ENCODE measurements at regions not wholly inside any gene's neighbourhood (a gene's known extent, or its start where the extent isn't known, plus 50 kb on each side); places are given as distances from the start of the nearest gene placed in this dataset.
"Not testable (repeated sequence)": the region's sequence is repeated elsewhere in the genome, so short reads cannot be mapped to it uniquely, and the experiment has no call there.

DNA sequence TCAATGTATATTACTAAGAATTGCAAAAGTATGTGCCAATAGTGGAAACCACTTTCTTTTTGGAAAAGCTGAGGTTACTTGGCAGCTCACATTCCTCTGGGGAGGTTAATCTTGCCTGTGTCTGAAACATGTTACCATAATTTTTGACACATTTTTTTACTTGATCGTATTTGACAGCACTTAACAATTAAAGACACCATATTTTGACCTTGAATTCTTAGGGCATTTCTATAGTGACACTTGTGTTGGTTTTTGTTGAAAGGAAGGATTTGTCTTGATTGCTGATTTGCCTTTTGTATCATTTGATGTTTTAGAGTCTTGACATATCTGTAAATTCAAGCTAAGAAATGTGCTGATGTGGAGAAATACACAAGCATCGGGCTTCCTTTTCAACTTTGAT is 2135.5 kb downstream of the PCDH7 start:
- no peak for DNase-seq (ENCODE audit: low spot score)

DNA sequence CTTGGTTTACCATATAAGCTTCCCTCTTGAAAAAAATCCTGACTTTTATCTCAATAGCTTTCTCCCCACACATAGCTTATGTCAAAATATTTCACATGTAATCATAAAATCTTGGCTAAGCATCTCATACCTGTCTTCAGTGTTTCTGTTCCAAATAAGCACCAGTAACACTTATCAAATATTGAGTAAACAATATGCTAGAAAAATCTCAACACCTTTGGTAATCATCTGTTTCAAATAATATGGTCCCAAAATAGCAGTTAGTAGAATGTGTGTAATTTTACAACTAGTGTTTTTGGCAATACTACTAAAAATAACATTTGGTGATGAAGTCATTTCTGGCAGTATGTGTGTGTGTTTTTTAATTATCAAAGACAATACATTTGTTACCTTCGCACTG is 2138.2 kb downstream of the PCDH7 start:
- DNase-seq (ENCODE audit: low spot score): no peak

DNA sequence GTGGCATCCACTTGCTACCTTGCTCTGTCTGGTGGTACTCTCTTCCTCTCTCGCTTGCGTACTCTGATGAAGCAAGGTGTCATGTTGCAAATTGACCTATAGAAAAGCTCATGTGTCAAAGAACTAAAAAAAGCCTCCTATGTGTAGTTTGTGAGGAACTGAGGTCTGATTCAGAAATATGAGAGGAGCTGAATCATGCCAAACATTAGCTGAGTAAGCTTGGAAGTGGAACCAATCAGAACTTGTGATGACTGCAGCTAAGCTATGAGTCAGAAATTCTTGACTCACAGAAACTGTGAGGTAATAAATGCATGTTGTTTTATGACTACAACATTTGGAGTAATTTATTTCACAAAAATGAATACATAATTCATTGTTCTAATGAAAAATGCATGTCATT is 2138.8 kb downstream of the PCDH7 start:
- no peak for DNase-seq (ENCODE audit: low spot score)

DNA sequence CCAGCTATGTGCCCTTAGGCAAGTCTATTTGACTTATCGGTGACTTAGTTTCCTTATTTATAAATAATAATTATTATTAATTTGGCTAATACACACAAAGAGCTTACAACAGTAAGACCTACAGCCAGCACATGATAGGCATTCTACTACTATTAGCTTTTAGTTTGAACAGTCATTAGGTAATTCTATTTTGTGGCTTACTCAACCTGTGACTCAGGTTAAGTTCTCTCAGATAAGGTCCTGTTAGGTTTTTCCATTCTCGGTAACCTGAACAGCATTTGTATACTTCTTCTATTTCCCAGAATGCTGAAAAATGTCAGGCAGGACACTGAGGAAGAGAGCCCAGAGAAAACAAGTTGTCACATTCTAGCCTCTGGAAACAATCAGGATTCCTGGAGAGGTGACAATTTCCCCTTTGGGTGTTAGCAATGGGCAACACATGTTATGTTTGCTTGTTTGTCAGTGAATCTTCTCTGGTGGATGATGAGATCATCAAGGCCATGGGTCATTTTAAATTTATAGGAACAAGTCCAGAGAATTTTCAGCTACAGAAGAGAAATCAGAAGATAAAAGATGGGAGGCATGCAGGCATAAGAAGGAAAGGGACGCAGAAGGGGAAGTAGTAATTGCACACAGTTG is 2144.7 kb downstream of the PCDH7 start:
- no peak for DNase-seq (ENCODE audit: low spot score)

DNA sequence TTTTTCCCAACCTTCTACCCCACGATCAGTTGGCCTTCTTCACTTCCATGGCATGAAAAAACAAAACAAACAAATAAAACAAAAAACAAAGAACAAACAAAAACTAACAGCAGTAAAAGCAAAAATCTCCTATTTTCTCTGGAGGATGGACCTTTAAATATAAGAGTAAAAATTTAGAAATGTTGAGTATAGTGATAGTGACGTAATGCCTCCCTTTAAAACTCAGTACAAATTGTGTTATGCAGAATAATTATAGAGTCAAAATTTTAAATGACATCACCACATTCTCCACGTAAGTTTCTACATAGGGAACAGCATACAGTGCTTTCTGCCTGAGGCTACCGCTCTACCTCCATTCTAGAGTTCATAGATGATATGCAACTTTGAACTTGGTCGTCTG is 2156.4 kb downstream of the PCDH7 start:
- DNase-seq (ENCODE audit: low spot score): no peak

DNA sequence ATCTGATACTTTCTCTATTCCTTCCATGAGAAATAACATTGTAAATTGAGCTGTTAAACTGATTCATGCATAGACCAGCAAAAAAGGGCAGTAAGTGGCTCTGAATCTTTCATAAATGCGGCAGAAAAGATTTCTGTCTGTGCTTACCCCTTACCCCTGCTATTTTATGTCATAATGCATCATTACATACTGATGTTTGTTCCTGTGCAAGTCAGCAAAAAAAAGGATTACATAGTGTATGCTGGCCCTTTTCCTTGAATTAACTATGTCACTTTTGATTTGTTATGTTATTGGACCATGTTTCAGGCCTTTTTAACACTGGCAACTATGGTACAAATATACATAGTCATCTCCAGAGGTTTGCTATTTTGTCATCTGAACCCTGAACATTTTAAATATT is 2159.7 kb downstream of the PCDH7 start:
- no peak for DNase-seq (ENCODE audit: low spot score)

DNA sequence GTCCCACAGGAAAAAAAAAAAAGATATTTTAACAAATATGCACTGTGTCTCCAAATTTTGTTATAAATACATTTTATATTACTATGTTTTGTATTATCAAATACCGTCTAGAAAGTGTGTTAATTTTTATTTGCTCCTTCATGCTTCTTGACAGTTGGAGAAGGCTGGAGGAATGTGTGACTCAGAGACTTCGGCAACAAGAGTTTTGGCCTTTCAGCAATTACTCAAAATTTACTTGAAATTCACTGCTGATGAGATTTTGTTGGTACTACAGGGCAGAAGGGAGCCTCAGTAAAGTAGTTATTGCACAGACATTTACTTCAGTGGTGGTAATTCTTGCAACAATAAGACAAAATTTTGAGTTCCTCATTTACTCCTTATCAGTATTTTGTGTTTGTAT is 2164.0 kb downstream of the PCDH7 start:
- DNase-seq (ENCODE audit: low spot score): no peak

DNA sequence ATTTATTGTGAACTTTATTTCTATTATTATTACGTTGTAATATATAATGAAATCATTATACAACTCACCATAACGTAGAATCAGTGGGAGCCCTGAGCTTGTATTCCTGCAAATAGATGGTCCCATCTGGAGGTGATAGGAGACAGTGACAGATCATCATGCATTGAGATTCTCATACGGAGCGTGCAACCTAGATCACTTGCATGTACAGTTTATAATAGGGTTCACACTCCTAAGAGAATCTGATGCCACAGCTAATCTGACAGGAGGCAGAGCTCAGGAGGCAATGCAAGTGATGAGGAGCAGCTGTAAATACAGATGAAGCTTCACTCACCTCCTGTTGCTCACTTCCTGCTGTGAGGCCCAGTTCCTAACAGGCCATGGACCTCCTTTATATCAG is 2170.2 kb downstream of the PCDH7 start:
- no peak for DNase-seq (ENCODE audit: low spot score)

DNA sequence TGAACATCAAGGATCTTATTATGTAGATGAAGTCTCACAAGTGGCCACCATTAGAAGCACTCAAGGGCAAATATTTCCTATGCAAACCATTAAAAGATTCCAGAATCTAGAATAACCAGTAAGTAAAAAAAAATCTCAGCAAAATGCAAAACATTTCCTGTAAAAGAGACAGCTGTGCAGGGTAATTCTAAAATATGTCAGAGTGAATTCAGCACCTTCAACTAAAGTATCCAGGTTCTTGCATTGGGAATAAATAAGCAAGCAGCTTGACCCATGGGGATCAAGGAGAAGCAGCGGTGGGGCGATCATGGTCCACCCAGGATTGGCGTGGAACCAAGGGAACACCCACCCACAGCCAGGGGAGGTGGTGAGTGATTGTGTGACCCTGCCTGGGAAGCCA is 2188.9 kb downstream of the PCDH7 start:
- no peak for DNase-seq (ENCODE audit: low spot score)

DNA sequence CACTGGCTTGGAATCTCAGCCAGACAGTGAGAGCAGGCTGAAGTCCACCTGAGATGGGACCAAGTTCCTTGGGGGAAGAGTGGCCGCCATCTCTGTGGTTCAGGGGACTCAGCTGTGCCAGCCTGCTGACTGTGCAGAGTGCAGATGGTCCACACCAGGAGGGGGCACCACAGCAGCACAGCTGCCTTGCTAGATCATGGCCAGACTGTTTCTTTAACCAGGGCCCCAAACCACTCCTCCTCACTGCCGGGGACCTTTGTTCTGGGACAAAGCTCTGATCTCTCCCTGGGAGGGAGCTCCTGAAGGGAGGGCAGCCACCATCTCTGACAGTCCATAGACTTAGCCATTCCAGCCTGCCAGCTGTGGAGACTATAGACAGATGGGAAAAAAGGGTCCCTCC is 2189.6 kb downstream of the PCDH7 start:
- no peak for DNase-seq (ENCODE audit: low spot score)

DNA sequence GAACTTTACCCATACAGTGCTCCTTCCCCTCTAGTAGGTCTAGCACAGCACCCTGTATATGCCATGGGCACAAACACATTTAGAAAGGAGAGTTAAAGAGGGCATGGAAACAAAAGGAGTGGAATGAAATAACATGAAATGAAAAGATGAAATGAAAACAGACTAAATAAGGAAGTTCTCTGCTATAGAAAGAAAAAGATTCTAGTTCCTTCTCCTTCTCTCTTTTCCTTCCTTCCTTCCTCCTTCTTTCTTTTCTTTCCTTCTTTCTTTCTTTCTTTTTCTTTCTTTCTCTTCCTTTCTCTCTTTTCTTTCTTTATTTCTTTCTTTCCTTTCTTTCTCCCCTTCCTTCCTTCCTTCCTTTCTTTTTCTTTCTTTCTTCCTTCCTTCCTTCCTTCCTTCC is 2197.4 kb downstream of the PCDH7 start:
- no peak for DNase-seq (ENCODE audit: low spot score)

DNA sequence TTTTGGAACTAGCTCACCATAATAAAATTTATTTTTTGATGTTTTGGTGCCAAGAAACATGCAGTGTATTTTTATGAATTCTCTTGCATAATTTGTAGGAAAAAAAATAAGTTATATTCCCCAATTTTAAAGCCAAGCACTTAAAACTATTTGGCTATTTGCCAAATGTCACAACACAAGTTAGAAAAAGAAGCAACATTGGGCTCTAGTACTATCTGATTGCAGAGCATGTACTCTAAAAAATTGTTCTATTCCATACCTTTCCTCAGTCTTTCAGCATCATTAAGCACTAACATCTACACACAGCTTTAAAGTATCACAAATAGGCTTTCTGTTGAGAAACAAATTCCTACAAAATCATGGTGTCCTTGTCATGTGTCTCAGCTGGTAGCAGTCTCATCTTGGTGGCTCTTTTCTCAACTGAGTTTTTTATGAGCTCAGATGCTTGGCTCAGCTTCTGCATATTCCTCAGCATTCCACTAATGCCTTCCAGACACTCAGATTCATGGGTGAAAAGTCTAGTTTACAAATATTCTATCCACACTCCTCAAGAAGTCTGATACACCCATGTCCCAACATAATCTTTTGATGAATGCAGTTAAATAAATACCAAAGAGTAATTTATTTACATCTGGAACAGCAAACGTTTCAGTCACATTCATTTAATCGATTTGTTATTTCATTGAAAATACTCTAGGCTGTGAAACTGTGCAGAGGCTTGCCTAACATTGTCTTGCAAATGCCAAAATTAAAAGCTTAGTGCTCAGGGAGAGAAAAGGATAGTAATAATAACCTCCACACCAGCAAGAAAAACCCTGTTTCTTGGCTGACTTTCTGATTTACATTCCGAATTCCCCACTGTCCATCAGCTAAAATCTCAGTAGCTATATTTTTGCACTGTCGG is 2209.9 kb downstream of the PCDH7 start:
- DNase-seq (ENCODE audit: low spot score): no peak

DNA sequence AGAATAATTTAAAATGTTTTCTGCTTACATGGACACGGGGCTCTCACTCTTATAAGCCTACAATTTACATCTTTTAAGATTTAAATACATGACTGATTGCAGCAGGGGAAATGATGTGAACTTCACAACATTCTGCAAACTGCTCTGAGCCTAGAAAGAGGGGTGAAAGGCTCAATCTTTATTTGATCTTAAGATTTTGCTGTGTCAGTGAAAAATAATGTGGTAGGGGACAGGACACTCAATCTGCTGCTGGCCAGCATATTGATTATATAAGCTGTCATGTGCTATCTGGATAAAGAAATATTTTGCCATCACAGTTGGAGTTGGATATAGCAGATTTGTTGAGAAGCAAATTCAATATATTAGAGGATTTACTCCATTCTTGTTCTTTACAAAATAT is 2210.5 kb downstream of the PCDH7 start:
- DNase-seq (ENCODE audit: low spot score): no peak

DNA sequence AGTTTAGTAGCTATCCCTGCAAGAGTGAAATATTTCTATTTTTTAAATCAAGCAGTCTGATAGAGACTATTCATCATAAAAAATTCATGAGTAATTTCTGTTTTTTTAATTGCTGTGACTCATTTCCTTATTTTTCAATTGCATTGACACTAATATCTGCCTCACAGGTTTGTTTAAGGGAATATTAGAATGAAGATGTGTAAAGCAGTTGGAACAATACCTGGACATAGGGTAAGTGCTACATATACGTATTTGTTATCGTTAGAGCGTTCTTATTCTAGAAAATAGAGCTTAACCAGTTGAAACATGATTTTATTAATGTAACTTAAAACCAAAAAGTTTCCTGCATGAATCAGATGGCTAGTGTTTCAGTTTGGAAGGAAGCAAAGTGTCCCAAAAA is 2211.3 kb downstream of the PCDH7 start:
- DNase-seq (ENCODE audit: low spot score): no peak

DNA sequence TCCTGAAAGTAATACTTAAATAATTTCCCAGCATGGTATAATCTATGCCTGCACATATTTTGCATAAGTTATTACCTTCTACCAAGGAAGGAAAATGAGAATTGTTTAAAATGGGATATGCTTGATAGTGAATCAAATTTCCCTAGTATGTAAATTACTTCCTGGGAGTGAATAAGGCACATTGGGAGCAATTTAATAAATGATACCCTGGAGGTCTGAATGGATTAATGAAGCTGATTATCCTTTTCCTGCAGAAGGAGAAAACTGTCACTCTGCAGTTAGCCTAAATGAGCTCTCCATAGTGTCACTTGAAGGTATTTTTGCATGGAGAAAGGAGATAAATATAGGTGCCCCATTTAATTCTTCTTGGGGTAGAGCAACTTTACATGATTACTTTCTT is 2212.0 kb downstream of the PCDH7 start:
- no peak for DNase-seq (ENCODE audit: low spot score)

DNA sequence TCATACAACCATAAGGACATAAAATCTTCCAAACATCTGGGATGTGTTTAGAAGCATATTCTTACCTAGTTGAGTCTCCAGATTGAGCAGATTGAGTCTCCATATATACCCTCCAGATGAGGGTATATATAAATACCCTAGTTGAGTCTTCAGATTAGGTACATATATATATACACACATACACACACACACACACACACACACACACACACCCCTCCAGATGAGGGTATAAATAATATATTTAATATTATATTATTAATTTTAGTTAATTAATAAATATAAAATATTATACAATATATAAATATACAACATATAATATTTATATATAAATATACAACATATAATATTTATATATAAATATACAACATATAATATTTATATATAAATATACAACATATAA is 2219.1 kb downstream of the PCDH7 start:
- not testable (repeated sequence) for DNase-seq (ENCODE audit: low spot score)

DNA sequence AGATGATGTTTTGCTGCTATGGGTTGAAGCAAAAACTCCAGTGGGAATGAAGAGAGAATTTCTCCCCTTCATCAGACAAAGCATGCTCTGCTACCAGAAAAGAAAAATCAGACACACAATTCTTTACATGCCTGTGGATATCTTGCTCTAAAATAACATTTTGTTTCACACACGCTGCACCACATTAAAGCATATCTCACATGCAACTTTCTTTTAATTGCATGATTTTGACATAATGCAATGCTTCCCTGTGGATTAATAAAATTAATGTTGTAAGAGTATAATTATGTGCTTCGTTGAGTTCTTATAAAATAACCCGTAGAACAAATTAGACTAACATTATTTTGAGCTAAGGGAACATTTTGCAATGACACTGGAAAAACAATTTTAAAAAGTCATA is 2230.7 kb downstream of the PCDH7 start:
- DNase-seq (ENCODE audit: low spot score): no peak

DNA sequence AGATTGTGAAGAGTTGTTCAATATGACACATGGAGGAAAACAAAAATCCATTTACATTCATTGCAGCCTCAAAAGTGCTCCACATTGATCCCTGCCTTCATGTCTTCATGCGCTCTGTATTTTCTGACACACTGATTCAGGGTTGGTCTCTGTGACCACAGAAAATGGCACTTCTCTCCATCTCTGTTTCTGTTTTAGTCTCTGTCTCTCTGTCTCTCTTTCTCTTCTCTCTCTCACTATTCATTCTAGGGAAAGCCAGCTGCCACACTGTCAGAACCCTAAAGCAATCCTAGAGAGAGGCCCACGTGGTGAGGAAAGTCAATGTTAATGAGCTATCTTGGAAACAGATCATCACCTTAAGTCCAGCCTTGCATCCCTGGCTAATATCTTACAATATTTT is 2238.4 kb downstream of the PCDH7 start:
- DNase-seq (ENCODE audit: low spot score): no peak

DNA sequence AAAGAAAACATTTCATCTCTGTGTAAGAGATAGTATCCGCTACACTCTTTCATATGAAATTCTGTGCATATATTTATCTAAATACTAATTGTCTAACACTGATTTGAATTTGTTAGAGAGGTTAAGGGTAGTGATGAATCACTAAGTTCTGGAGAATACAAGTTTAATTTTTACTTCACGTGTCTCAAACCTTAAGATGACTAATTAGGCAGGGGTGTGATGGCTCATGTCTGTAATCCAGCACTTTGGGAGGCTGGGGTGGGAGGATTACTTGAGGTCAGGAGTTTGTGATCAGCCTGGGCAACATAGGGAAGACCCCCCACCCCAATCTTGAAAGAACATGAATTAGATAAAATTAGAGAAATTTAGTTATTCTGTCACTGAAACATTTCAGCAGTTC is 2241.9 kb downstream of the PCDH7 start:
- no peak for DNase-seq (ENCODE audit: low spot score)

DNA sequence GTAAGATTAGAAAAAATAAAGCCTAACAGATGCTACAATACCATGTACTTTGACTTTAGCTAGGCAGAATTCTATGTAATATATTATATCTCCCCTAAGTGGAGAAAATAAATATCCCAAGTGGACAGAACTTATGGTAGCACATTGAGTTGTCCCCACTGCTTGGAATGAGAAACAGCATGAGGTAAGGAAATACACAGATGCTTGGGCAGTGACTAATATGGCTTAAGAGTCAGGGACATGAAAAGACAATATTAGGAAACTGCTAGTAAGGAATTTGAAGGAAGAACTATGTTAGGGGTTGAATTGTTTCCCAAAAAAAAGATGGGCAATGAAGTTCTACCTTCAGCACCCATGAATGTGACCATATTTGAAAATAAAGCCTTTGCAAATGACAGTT is 2265.1 kb downstream of the PCDH7 start:
- no peak for DNase-seq (ENCODE audit: low spot score)

DNA sequence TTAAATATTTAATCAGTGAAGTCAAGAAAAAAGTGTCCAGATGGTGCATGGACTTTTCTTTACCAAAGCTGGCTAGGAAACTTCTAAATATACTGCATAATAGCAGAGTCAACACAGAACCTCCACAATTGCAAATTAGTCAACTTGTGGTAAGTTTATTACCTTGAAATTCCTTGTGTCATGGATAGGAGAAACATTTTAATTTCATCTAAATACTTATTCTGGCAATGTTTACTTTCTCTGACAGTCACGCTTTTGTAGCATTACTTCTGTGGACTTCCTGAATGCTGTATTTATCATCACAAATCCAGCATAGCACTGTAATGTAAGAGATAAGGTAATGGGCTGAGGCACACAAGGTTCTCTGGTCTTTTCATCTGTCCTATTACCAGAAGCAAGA is 2266.1 kb downstream of the PCDH7 start:
- no peak for DNase-seq (ENCODE audit: low spot score)

DNA sequence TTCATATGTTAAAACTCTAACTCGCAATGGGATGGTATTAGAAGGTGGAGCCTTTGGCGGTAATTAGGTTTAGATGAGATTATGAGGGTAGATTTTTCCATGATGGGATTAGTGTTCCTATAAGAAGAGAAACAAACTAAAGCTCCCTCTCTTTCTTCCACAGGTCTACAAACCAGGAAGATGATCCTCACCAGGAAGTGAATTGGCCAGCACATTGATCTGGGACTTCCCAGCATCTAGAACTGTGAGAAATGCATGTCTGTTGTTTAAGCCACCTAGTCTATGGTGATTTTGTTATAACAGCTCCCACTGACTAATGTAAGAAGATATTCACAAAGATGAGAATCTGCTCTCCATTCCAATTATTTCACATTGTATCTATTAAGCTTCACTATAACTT is 2266.9 kb downstream of the PCDH7 start:
- DNase-seq (ENCODE audit: low spot score): no peak

DNA sequence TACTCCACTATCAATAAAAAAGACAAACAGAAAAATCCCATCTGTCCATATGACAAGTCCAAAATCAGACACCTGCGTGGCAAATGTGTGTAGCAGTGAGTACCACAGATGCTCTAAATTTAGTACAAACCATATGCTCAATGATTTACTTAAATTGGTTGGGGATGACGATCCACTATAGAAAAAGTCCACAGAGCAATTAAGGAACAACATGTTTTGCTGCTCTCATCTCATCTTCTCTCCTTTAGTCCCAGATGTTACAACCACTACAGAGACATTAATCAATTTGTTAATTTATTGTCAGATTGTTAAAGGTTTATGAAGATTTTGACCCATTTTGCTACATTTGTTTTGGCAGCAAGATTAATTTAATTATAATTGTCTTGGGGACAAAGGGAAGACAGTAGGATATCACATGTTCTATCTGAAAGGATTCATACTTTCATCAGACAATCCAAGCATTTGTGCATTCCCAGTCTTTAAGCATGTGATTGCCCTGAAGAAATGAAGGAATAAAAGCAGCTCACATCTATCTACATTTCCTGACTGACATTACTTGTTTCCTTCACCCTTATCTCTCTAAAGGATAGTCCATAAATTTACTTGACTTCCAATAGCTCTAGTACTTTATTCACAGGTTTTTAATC is 2268.1 kb downstream of the PCDH7 start:
- no peak for DNase-seq (ENCODE audit: low spot score)

Data from iPS-NIHi11 (cell line).